ENCODE measurements at regions not wholly inside any gene's neighbourhood (a gene's known extent, or its start where the extent isn't known, plus 50 kb on each side); places are given as distances from the start of the nearest gene placed in this dataset.

- Histone ChIP-seq H3K9me3 (ENCODE audit: control insufficient read depth, low read length) (no peaks in the 10 kb centered on the region), H3K4me1 (ENCODE audit: control insufficient read depth, insufficient read depth, low read length) (no peaks in the 10 kb centered on the region), H3K36me3 (ENCODE audit: control insufficient read depth, insufficient read depth, low read length) (no peaks in the 10 kb centered on the region), H3K27me3 (ENCODE audit: control insufficient read depth, insufficient read depth, low read length) (no peaks in the 10 kb centered on the region), H3K4me3 (ENCODE audit: low read length) (no peak overlapping the region), H3K9ac (ENCODE audit: low read length) (no peak overlapping the region)
These were observed 168.8 kb downstream of the CXCL12 start for GRCh38 chr10:44216073-44216472.

GRCh38 chr10:44209811-44210210, 175.1 kb downstream of the CXCL12 start:
- Histone ChIP-seq H3K4me1 (ENCODE audit: control insufficient read depth, insufficient read depth, low read length) (no peaks in the 10 kb centered on the region), H3K36me3 (ENCODE audit: control insufficient read depth, insufficient read depth, low read length) (no peaks in the 10 kb centered on the region), H3K9ac (ENCODE audit: low read length) (no peak overlapping the region), H3K9me3 (ENCODE audit: control insufficient read depth, low read length) (no peaks in the 10 kb centered on the region), H3K4me3 (ENCODE audit: low read length) (no peak overlapping the region), H3K27me3 (ENCODE audit: control insufficient read depth, insufficient read depth, low read length) (no peaks in the 10 kb centered on the region)

GRCh38 chr10:44207160-44207559, 177.7 kb downstream of the CXCL12 start:
- no peaks in the 10 kb centered on the region for H3K36me3 ChIP-seq (ENCODE audit: control insufficient read depth, insufficient read depth, low read length)
- H3K4me1 ChIP-seq (ENCODE audit: control insufficient read depth, insufficient read depth, low read length) = no peaks in the 10 kb centered on the region
- H3K4me3 ChIP-seq (ENCODE audit: low read length) = no peak overlapping the region
- no peaks in the 10 kb centered on the region for H3K27me3 ChIP-seq (ENCODE audit: control insufficient read depth, insufficient read depth, low read length)
- H3K9ac ChIP-seq (ENCODE audit: low read length) = no peak overlapping the region
- no peaks in the 10 kb centered on the region for H3K9me3 ChIP-seq (ENCODE audit: control insufficient read depth, low read length)

- Histone ChIP-seq H3K36me3 (ENCODE audit: control insufficient read depth, insufficient read depth, low read length) (no peaks in the 10 kb centered on the region), H3K4me3 (ENCODE audit: low read length) (no peak overlapping the region), H3K9ac (ENCODE audit: low read length) (no peak overlapping the region), H3K4me1 (ENCODE audit: control insufficient read depth, insufficient read depth, low read length) (no peaks in the 10 kb centered on the region), H3K27me3 (ENCODE audit: control insufficient read depth, insufficient read depth, low read length) (no peaks in the 10 kb centered on the region), H3K9me3 (ENCODE audit: control insufficient read depth, low read length) (no peaks in the 10 kb centered on the region)
These were observed 178.6 kb downstream of the CXCL12 start for GRCh38 chr10:44206127-44206818.

GRCh38 chr10:44205067-44205466, 179.8 kb downstream of the CXCL12 start:
- Histone ChIP-seq H3K4me3 (ENCODE audit: low read length) (no peak overlapping the region), H3K9me3 (ENCODE audit: control insufficient read depth, low read length) (no peaks in the 10 kb centered on the region), H3K27me3 (ENCODE audit: control insufficient read depth, insufficient read depth, low read length) (no peaks in the 10 kb centered on the region), H3K9ac (ENCODE audit: low read length) (no peak overlapping the region), H3K36me3 (ENCODE audit: control insufficient read depth, insufficient read depth, low read length) (no peaks in the 10 kb centered on the region), H3K4me1 (ENCODE audit: control insufficient read depth, insufficient read depth, low read length) (no peaks in the 10 kb centered on the region)

GRCh38 chr10:44203535-44203934, 181.4 kb downstream of the CXCL12 start:
- no peaks in the 10 kb centered on the region for H3K4me1 ChIP-seq (ENCODE audit: control insufficient read depth, insufficient read depth, low read length)
- no peak overlapping the region for H3K9ac ChIP-seq (ENCODE audit: low read length)
- H3K27me3 ChIP-seq (ENCODE audit: control insufficient read depth, insufficient read depth, low read length) = no peaks in the 10 kb centered on the region
- H3K36me3 ChIP-seq (ENCODE audit: control insufficient read depth, insufficient read depth, low read length) = no peaks in the 10 kb centered on the region
- H3K9me3 ChIP-seq (ENCODE audit: control insufficient read depth, low read length) = no peaks in the 10 kb centered on the region
- H3K4me3 ChIP-seq (ENCODE audit: low read length) = no peak overlapping the region

- peaks cover under 1% of the 10 kb centered on the region for H3K4me1 ChIP-seq (ENCODE audit: control insufficient read depth, insufficient read depth, low read length)
- no peak overlapping the region for H3K9ac ChIP-seq (ENCODE audit: low read length)
- H3K4me3 ChIP-seq (ENCODE audit: low read length) = no peak overlapping the region
- H3K27me3 ChIP-seq (ENCODE audit: control insufficient read depth, insufficient read depth, low read length) = no peaks in the 10 kb centered on the region
- no peaks in the 10 kb centered on the region for H3K36me3 ChIP-seq (ENCODE audit: control insufficient read depth, insufficient read depth, low read length)
- no peaks in the 10 kb centered on the region for H3K9me3 ChIP-seq (ENCODE audit: control insufficient read depth, low read length)
These were observed 181.9 kb downstream of the CXCL12 start for GRCh38 chr10:44202952-44203351.

- Histone ChIP-seq H3K27me3 (ENCODE audit: control insufficient read depth, insufficient read depth, low read length) (no peaks in the 10 kb centered on the region), H3K4me3 (ENCODE audit: low read length) (no peak overlapping the region), H3K9me3 (ENCODE audit: control insufficient read depth, low read length) (no peaks in the 10 kb centered on the region), H3K4me1 (ENCODE audit: control insufficient read depth, insufficient read depth, low read length) (peaks cover 4% of the 10 kb centered on the region), H3K36me3 (ENCODE audit: control insufficient read depth, insufficient read depth, low read length) (no peaks in the 10 kb centered on the region), H3K9ac (ENCODE audit: low read length) (no peak overlapping the region)
These were observed 183.2 kb downstream of the CXCL12 start for GRCh38 chr10:44201656-44202055.

GRCh38 chr10:44201011-44201410, 183.9 kb downstream of the CXCL12 start:
- no peaks in the 10 kb centered on the region for H3K9me3 ChIP-seq (ENCODE audit: control insufficient read depth, low read length)
- no peak overlapping the region for H3K9ac ChIP-seq (ENCODE audit: low read length)
- H3K4me3 ChIP-seq (ENCODE audit: low read length) = no peak overlapping the region
- no peaks in the 10 kb centered on the region for H3K36me3 ChIP-seq (ENCODE audit: control insufficient read depth, insufficient read depth, low read length)
- peaks cover 7% of the 10 kb centered on the region for H3K4me1 ChIP-seq (ENCODE audit: control insufficient read depth, insufficient read depth, low read length)
- no peaks in the 10 kb centered on the region for H3K27me3 ChIP-seq (ENCODE audit: control insufficient read depth, insufficient read depth, low read length)

- no peaks in the 10 kb centered on the region for H3K9me3 ChIP-seq (ENCODE audit: control insufficient read depth, low read length)
- H3K27me3 ChIP-seq (ENCODE audit: control insufficient read depth, insufficient read depth, low read length) = no peaks in the 10 kb centered on the region
- peaks cover 16% of the 10 kb centered on the region for H3K4me1 ChIP-seq (ENCODE audit: control insufficient read depth, insufficient read depth, low read length)
- H3K9ac ChIP-seq (ENCODE audit: low read length) = no peak overlapping the region
- H3K4me3 ChIP-seq (ENCODE audit: low read length) = no peak overlapping the region
- H3K36me3 ChIP-seq (ENCODE audit: control insufficient read depth, insufficient read depth, low read length) = no peaks in the 10 kb centered on the region
These were observed 184.8 kb downstream of the CXCL12 start for GRCh38 chr10:44199991-44200655.

- Histone ChIP-seq H3K36me3 (ENCODE audit: control insufficient read depth, insufficient read depth, low read length) (no peaks in the 10 kb centered on the region), H3K4me1 (ENCODE audit: control insufficient read depth, insufficient read depth, low read length) (peaks cover 21% of the 10 kb centered on the region), H3K9me3 (ENCODE audit: control insufficient read depth, low read length) (no peaks in the 10 kb centered on the region), H3K4me3 (ENCODE audit: low read length) (no peak overlapping the region), H3K9ac (ENCODE audit: low read length) (no peak overlapping the region), H3K27me3 (ENCODE audit: control insufficient read depth, insufficient read depth, low read length) (no peaks in the 10 kb centered on the region)
These were observed 185.6 kb downstream of the CXCL12 start for GRCh38 chr10:44199267-44199666.

- no peaks in the 10 kb centered on the region for H3K27me3 ChIP-seq (ENCODE audit: control insufficient read depth, insufficient read depth, low read length)
- H3K4me3 ChIP-seq (ENCODE audit: low read length) = no peak overlapping the region
- no peaks in the 10 kb centered on the region for H3K36me3 ChIP-seq (ENCODE audit: control insufficient read depth, insufficient read depth, low read length)
- peaks cover 21% of the 10 kb centered on the region for H3K4me1 ChIP-seq (ENCODE audit: control insufficient read depth, insufficient read depth, low read length)
- H3K9ac ChIP-seq (ENCODE audit: low read length) = no peak overlapping the region
- H3K9me3 ChIP-seq (ENCODE audit: control insufficient read depth, low read length) = no peaks in the 10 kb centered on the region
These were observed 186.2 kb downstream of the CXCL12 start for GRCh38 chr10:44198780-44199097.

Data from mucosa of stomach (tissue), 1 donor.